ENCODE measurements at regions not wholly inside any gene's neighbourhood (a gene's known extent, or its start where the extent isn't known, plus 50 kb on each side); places are given as distances from the start of the nearest gene placed in this dataset.

DNA sequence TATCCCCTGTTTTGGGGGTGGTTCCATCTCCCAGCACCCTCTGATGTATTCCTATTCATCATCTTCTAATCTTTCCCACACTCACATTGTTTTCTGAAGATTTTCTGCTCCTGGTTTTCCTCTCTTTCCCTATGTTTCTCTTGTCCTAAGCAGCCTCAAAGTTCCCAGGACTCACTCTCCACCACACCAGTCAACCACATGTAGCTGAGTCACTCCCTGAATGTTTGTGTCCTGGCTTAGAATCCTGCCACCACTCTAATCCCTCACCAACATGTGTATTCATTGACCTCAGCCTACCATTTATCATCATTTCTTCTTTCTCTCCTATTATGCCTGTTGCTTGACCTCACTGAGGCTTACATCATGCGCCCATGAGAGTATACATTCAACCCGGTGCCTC, 282.4 kb upstream of the ADAMTS16 start:
- H3K27me3 ChIP-seq (ENCODE audit: insufficient read depth) = no peaks in the 10 kb centered on the region
- H3K79me2 ChIP-seq (replicated peaks; ENCODE audit: insufficient read depth) = no peaks in the 10 kb centered on the region
- no peak overlapping the region for H3K4me2 ChIP-seq
- no peak overlapping the region for H3K27ac ChIP-seq (ENCODE audit: low read depth)
- H3K9me3 Mint-ChIP-seq = no peaks in the 10 kb centered on the region; the same call in 2 of the 3 replicates
- no peaks in the 10 kb centered on the region for H3F3A ChIP-seq (replicated peaks; ENCODE audit: low read depth)
- H2AFZ ChIP-seq = no peak overlapping the region
- DNase-seq (ENCODE audit: low spot score) (no peak), ATAC-seq (no peak)
- no peaks in the 10 kb centered on the region for H3K36me3 ChIP-seq (ENCODE audit: insufficient read depth)
- no peaks in the 10 kb centered on the region for H3K36me3 Mint-ChIP-seq (ENCODE audit: low read depth)
- no peak overlapping the region for H3K4me3 Mint-ChIP-seq
- H3K4me1 ChIP-seq (ENCODE audit: insufficient read depth) = peaks cover 10% of the 10 kb centered on the region
- no peak overlapping the region for H3K4me3 ChIP-seq
- TF ChIP-seq EZH2phosphoT487 (IDR thresholded peaks at IDR 0.05; ENCODE audit: unreplicated experiment) = no peak
- no peak for TF ChIP-seq NANOG (IDR thresholded peaks at IDR 0.05; ENCODE audit: borderline replicate concordance)
- no peak for TF ChIP-seq ETS1 (IDR thresholded peaks at IDR 0.05)
- TF ChIP-seq, protein P1, sequence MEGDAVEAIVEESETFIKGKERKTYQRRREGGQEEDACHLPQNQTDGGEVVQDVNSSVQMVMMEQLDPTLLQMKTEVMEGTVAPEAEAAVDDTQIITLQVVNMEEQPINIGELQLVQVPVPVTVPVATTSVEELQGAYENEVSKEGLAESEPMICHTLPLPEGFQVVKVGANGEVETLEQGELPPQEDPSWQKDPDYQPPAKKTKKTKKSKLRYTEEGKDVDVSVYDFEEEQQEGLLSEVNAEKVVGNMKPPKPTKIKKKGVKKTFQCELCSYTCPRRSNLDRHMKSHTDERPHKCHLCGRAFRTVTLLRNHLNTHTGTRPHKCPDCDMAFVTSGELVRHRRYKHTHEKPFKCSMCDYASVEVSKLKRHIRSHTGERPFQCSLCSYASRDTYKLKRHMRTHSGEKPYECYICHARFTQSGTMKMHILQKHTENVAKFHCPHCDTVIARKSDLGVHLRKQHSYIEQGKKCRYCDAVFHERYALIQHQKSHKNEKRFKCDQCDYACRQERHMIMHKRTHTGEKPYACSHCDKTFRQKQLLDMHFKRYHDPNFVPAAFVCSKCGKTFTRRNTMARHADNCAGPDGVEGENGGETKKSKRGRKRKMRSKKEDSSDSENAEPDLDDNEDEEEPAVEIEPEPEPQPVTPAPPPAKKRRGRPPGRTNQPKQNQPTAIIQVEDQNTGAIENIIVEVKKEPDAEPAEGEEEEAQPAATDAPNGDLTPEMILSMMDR (conservative IDR thresholded peaks at IDR 0.05; ENCODE audit: low read depth in 2 of 2) = no peak
- TF ChIP-seq JUNB (IDR thresholded peaks at IDR 0.05; ENCODE audit: unreplicated experiment) = no peak
- no peaks in the 10 kb centered on the region for H3K9me2 ChIP-seq (ENCODE audit: insufficient read depth)
- H3K27ac Mint-ChIP-seq = no peak overlapping the region
- H4K20me1 ChIP-seq (replicated peaks; ENCODE audit: insufficient read depth) = no peaks in the 10 kb centered on the region
- peaks cover 7% of the 10 kb centered on the region for H3K27me3 Mint-ChIP-seq (ENCODE audit: insufficient read depth, low read depth, poor library complexity)
- peaks cover 9% of the 10 kb centered on the region for H3K4me1 Mint-ChIP-seq

DNA sequence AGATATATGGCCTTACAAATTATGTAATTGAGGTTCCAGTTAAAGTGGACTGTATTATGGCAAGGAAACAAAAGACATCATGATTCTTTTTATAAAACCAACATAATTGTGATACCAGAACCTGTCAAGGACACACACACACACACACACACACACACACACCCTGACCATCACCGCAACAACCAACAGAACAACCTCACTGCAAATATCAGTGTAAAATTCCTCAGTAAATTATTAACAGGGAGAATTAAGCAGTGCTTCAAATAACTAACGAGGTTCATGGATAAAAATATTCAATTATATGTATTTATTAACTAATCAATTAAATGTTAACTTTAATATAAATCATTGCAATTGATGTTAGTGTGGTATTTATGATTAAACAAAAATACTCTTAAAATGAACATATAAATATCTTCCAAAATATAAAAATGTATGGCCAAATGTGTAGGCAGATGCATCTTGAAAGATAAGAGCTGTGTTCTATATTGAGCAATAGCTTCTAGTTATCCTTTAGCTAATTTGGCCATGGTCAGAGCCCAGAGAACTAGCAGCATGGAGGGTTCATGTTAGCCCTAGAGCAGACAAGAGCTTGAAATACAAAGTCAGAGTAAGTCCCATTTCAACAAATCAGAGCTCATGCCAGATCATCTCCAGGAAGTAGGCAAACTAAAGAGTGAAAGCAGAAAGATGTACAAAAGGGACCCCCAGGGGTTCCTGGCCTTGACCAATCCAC, 280.5 kb upstream of the ADAMTS16 start:
- Histone ChIP-seq H3K79me2 (replicated peaks; ENCODE audit: insufficient read depth) (no peaks in the 10 kb centered on the region), H3K9me2 (ENCODE audit: insufficient read depth) (no peaks in the 10 kb centered on the region), H3K4me1 (ENCODE audit: insufficient read depth) (peaks cover 10% of the 10 kb centered on the region), H4K20me1 (replicated peaks; ENCODE audit: insufficient read depth) (no peaks in the 10 kb centered on the region), H3K27me3 (ENCODE audit: insufficient read depth) (no peaks in the 10 kb centered on the region), H3K4me3 (no peak overlapping the region), H3K4me2 (no peak overlapping the region), H3K27ac (ENCODE audit: low read depth) (no peak overlapping the region), H3F3A (replicated peaks; ENCODE audit: low read depth) (no peaks in the 10 kb centered on the region), H3K36me3 (ENCODE audit: insufficient read depth) (no peaks in the 10 kb centered on the region), H2AFZ (no peak overlapping the region)
- Mint-ChIP-seq H3K27me3 (ENCODE audit: insufficient read depth, low read depth, poor library complexity) (peaks cover 7% of the 10 kb centered on the region), H3K4me3 (no peak overlapping the region), H3K4me1 (peaks cover 9% of the 10 kb centered on the region), H3K27ac (no peak overlapping the region; the same call in 1 of the 2 replicates), H3K9me3 (no peaks in the 10 kb centered on the region; the same call in 2 of the 3 replicates), H3K36me3 (ENCODE audit: low read depth) (no peaks in the 10 kb centered on the region)
- ATAC-seq = no peak
- DNase-seq (ENCODE audit: low spot score) = no peak
- no peak for TF ChIP-seq JUNB (IDR thresholded peaks at IDR 0.05; ENCODE audit: unreplicated experiment)
- TF ChIP-seq POLR2AphosphoS5 (IDR thresholded peaks at IDR 0.05; ENCODE audit: low read depth) = no peak
- no peak for TF ChIP-seq NANOG (IDR thresholded peaks at IDR 0.05; ENCODE audit: borderline replicate concordance)
- TF ChIP-seq EZH2phosphoT487 (IDR thresholded peaks at IDR 0.05; ENCODE audit: unreplicated experiment) = no peak
- TF ChIP-seq CREB1 (CRISPR knock-in tag; IDR thresholded peaks at IDR 0.05; ENCODE audit: low read depth) = no peak
- TF ChIP-seq, protein P1 (conservative IDR thresholded peaks at IDR 0.05; ENCODE audit: low read depth in 2 of 2) = no peak
- TF ChIP-seq ZNF331 (CRISPR knock-in tag; IDR thresholded peaks at IDR 0.05; ENCODE audit: low read depth) = no peak
- no peak for TF ChIP-seq ZNF462 (CRISPR knock-in tag; IDR thresholded peaks at IDR 0.05)

Measured in GM23338 (cell line).